Occipital lobe (tissue), 1 donor: ENCODE measurements at regions not wholly inside any gene's neighbourhood (a gene's known extent, or its start where the extent isn't known, plus 50 kb on each side); places are given as distances from the start of the nearest gene placed in this dataset.

Source experiments
- DNase-seq: peaks from one replicate; lab custom pipeline; 2025; lab: John Stamatoyannopoulos, UW

DNA sequence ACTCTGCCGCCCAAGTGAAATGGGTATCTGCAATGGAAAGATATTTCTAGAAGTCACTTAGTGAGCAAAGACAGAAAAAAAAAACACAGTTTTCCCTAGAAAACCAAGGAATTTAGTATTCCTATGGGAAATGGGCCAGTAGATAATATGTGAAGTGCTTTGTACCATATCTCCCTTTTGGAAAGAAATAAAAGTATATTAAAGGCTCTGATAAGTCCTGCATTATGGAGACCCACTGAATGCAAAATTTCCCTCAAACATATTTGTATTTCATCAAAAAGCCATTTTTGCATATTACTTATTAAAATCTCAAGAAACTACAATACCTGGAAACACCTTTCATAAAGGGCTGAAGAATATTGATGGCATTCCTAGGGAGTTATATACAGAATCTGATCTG lies 51.6 kb upstream of the DYNLRB2 start:
- DNase-seq: no peak

DNA sequence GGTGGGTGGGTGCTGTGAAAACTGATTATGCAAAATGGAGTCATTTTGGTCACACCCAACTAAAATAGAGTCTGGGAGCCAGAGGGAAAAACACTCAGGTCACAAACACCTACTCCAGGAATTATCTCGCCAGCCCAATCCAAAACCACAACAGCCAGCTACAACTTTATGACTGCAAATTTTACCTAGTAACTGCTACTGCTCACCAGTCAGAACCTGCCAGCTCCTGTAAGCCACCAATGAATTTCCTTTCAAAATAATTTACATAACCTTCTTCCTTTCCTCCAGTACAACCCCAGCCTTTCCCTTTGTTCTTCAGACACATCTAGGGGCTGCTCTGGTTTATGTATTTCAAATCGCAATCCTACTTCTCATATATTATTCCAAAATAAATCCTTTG lies 52.6 kb upstream of the DYNLRB2 start:
- no peak for DNase-seq

DNA sequence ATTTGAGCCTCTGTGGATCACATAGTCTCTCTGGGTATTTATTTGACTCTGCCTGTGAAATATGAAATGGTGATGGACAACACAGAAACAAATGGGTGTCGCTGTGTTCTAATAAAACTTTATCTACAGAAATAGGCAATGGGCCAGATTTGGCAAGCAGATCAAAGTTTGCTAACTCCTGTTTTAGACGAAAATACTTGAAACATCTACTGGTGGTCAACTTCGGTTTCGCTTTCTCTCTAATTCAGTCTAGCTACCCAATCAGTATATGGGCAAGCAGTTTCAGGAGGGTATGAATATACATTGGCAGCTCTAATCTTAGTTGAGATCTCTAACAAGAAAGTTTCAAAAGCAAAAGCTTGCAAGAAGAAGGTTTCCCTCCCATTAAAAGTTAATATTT lies 60.1 kb upstream of the DYNLRB2 start:
- DNase-seq: no peak

DNA sequence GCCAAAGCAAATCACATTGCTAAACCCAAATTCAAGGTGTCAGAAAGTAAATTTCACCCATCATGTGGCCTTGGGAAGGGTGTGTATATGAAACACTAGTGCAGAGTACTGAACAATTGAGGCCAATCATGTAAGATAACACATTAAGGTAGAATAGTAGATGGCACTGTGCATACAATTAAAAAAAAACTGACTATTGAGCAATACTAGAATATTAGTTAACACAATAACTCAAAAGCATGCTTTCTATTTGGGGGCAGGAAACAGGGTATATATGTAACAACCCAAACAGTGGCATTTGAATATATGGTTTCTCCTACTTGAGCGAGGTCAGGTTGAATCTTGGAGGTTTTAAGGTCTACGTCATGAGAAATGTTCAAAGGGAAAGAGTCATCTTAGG lies 63.0 kb upstream of the DYNLRB2 start:
- DNase-seq: no peak

DNA sequence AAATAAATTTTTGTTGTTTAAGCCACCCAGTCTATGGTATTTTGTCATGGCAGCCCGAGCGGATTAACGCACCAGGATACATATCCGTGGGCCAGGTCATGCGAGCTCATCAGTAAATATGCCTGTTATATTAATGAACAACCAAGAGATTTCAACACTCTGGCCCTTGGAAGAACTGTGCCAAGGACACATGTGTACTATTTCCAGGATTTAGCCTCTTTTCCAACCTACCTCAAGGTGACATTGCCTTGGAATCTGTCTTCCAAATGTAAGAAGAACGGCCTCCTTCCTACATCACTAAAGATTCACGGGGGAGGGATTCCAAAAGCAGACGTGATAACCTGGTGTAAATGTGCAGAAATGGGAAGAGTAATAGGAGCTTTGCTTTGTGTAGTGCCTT lies 72.8 kb upstream of the DYNLRB2 start:
- DNase-seq: no peak

DNA sequence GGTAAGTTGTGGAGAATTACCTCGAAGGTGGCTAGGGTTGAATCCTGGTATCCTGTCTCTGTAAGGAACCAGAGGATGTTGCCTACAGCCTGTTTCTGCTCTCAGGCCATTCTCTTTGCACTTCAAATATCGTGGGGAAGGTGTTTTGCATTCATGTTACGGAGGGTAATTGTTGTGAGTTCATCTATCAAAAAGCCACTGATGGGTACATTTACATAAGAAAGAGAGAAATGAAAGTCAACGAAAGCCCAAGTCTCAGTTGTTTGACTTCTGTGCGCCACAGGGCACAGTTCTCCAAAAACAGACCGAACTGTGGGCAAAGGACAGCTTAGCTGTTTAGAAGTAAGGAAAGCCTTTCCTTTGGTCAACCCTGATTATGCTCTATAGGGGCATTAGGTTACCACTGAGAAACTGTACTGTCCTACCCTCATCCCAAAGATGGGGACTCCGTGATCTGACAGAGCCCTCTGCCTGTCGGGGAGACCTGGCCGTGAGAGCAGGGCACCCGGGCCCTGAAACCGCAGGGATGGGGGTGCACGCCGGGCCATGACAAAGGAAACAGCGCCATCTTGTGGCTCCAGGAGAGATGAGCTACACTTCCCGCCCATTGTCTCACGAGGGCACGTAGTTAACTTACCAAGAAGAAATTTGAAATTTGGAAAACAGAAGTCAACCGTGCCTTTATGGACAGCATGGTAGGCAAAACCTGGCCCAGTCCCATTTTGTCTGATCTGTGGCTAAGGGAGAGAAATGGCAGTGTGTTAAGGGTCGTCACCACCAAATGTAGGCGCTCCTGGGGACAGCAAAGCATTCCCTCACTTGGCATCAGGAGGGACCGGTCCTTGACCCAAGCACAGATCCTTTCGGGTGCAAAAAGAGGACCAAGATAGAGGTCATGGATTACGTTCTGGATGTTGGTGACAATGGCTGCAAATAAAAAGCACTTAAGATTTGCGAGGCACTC lies 74.5 kb upstream of the DYNLRB2 start:
- DNase-seq: peak; percentile 24

DNA sequence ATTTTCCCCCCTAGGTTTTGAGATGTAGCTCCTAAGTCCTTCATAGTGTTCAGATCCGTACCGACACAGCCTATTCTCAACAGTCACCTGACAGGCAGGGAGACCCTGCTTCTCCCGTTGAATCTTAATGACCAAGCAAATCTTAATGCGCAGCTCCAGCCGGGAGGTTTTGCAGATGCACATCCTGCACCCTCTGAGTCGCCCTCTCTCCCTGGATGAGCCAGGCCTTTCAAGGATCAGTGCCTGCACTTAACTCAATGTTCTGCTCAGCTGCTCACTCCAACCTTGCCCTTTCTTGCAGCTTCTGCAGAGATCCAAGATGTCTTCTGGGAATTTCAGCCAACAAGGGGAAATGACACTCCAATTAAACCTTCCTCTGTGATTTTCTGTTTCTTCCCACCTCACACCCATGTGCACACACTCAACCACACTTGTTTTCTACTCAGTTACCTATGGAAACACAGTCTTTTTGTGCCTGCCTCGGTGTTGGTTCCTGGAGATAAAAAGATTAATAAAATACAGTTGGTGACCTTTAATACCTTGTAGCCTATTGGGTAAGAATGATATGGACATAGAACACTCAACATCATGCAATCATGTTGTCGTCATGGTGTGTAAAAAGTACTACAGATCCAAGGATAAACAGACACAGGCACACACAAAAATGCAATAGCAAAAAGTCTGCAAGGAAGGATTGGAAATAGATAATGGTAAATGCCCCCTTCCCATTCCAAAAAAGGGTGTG lies 76.9 kb upstream of the DYNLRB2 start:
- no peak for DNase-seq

DNA sequence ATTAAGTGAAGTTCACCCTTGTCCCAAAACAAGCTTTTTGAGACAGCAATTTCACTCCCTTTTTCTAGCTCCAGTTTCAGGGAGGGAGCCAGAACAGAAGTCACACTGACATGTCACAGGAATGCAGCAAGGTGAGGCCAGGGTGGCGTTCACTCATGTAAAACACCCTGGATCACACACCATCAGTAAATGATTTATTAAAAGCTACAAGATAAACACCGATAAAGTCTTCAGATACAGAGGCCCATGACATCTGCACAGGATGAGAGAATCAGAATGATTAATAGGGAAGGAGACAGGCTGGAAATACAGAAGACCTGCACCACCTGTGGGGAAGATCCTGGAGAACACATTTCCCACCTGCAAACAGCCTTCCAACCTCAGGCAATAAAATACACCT lies 77.5 kb upstream of the DYNLRB2 start:
- DNase-seq: no peak

DNA sequence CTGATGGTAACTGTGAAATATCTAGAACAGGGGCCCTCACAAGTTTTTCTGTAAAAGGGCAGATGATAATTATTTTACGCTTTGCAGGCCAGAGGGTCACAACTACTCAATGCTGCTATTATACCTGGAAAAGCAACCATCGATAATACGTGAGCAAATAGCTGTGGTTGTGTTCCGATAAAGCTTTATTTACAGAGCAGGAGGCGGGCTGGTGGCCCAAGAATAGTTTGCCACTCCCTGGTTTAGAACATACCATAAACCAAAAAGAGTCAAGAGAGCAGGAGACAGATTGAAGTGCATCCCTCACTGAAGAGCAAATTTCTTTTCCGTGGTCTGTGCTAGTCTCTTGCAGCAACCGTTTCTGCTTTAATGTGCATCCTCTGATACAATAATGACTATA lies 77.9 kb upstream of the DYNLRB2 start:
- DNase-seq: no peak

DNA sequence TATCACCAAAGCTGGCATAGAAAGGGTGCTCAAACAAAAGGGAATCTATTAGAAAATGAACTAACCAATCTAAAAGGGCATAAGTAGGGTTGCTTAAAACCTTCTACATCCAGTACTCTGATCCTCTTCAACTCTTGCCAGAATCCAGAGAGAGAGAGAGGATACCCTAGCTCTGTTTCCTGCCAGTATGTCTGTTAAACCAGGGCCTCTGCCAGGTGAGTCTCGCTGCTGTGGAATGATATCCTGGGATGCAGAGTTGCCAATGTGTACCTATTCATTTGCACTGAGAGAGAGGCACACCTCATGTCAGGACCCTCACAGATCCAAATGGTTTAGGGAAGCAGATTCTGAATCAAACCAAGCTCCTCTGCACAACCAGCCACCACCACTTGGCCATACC lies 79.8 kb upstream of the DYNLRB2 start:
- DNase-seq: no peak

DNA sequence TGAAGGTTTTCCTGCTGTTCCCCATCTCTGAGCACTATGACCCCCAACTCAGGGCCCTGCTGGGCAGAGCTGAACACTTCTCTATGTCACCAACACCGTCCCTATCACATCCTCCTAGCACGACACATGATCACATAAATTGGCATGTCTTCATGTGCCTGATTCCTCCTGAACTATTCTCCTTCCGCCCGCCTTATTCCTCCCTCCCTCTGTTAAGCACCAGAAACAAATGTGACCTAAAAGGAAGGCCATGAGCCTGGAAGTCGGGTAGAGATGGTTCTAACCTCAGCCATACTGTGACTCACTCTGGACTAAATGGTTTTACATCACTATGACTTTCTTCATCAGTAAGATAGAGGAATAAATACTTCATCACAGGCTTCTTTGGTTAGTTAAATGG lies 80.8 kb upstream of the DYNLRB2 start:
- DNase-seq: no peak

DNA sequence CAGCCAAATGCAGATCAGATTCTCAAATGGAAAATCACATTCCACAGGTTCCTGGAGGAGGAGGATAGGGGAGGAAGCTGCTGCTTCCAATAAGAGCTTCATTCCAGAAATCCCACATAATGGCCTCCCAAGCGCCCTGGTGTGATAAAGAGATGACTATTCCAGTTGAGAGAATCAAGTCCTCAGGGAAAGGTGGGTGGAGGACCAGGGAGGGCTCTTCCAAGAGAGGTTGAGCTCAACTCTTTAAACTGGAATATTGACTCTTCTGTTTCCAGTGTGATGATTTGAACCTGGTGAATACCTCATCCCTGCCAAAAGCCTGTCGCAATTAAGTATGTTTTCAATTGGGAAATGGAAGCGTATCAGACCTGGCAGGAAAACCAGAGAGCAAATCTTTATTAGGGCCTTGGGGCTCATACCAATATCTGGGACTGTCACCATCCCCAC lies 81.4 kb upstream of the DYNLRB2 start:
- no peak for DNase-seq

DNA sequence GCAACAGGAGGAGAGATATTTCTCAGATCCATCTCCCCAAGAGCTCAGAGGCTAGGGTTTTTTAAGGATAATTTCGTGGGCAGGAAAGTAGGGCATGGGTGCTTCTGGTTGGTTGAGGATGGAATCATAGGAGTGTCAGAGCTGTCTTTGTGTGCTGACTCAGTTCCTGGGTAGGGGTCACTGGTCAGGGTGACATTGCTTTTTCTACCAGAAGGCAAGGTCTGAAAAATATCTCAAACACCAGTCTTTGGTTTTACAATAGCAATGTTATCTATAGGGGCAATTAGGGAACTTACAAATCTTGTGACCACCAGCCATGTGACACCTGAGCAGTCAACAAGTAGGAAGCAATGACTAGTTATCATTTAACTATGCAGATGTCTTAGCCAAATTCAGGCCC lies 82.9 kb upstream of the DYNLRB2 start:
- no peak for DNase-seq

DNA sequence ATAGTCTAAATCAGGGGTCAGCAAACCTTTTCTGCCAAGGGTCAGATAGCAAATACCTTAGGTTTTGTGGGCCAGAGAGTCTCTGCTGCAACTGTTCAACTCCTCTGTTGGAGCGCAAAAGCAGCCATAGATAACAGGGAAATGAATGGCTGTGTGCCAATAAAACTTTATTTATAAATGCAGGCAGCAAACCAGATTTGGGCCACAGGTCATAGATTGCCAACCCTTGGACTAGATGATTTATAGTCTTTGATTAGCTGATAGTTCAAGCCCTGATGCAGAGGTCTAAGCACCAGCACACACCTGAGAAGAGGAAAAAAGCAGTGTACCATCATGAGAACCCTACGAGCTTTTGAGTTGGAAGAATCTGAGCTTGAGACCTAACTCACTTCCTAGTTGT lies 86.0 kb upstream of the DYNLRB2 start:
- DNase-seq: no peak

DNA sequence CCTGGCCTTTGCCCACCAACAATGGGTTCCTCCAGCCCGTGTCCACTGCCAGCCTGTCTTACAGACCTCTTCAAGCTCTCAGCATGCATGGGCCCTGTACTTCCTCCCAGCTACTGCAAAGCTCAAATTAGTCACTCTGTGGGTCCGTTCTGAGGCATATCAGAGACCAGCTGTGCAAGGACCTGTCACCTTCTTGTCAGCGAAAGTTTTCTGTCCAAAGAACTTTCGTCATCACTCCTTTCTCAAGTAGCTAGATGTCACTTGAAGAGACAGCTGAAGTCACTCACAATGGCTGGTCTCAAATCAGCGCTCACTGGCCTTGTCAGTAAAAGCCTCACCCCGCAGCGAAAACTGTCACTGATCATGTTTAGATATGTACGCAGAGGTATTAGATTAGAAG lies 91.4 kb upstream of the DYNLRB2 start:
- DNase-seq: no peak

DNA sequence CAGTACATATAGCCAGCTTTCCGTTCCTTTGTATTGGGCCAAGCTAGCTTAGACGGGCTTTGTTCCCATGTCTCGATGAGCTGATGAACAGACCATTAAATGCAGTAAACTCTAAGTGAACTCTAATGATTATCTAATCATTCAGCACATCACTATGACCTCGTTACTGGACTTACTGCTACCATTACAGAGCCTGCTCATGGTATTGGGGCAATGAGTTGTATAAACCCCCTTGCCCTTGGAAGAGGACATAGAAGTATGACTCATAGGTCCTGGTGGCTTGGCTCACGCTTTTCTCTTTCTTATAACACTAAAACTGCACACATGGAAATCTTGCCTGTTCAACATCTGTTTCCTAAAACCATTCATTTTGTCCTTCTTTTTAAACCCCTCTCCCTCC lies 93.6 kb upstream of the DYNLRB2 start:
- DNase-seq: no peak

DNA sequence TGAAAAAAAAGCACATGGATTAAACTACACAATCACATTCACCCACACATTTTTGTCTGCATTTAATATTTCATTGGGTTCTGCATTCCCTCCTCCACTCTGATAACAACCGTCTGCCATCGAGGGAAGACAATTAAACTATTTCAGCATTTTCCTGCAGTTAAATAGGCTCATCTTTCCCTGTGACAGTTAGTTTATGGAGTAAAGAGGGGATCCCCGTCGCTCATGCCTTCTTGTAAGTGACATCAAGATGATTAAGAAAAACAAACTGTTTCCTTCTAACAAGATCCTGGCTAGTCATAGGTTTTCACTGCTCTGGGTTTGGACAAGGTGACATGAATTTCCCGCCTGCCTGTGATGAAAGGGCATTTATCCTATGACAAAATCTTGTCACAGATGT lies 98.0 kb upstream of the DYNLRB2 start:
- DNase-seq: no peak

DNA sequence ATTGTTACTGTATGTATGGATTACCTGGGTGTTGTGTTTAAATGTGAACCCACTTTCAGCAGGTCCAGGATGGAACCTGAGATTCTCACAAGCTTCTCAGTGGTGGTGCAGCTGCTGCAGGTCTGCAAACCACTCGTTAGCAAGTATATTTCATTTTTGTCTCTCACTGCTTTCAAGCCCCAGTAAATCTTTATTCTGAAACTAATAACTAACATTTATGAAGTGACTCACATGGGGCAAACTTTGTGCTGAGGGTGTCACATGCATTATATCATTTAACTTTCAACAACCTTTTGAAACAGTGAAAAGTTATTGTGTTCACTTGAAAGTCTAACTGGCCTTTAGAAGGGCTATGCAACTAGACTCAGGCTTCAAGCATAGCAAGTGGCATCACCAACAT lies 98.9 kb upstream of the DYNLRB2 start:
- no peak for DNase-seq

DNA sequence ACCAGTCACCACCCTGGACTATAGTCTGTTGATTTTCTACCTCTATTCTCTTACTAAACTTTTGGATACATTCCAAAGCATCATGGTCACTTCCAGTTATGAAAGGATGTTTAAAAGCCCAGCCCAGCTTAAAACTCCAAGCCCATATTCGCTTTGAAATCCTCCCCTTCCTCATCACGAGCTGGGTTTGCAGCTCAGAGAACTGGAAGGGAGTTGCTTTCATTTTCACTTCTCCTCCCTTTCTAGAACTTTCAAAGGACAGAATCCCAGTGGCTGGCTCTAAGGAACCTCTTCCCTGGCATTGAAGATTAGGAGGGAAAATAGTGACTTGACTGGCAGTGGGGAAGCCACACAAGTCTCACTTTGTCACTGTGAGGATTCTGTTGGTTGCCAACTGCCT lies 100.1 kb upstream of the DYNLRB2 start:
- no peak for DNase-seq

DNA sequence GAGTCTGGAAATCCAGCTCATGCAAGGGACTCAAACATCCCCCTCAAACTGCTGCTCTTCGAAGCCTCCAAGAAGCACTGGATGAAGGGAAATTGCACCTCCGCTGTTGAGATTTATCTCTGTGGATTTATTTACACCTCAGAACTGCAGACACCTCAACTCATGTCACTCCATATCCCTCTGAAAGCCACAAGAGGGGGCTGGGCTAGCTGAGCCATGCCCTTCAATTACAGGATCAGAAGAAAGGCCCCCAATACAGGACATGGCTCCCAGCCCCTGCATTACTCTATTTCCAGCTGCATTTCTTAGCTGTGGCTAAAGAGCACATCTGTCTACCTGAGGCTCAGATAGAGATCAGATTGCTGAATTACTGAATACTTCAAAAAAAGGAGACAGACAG lies 103.1 kb upstream of the DYNLRB2 start:
- no peak for DNase-seq

DNA sequence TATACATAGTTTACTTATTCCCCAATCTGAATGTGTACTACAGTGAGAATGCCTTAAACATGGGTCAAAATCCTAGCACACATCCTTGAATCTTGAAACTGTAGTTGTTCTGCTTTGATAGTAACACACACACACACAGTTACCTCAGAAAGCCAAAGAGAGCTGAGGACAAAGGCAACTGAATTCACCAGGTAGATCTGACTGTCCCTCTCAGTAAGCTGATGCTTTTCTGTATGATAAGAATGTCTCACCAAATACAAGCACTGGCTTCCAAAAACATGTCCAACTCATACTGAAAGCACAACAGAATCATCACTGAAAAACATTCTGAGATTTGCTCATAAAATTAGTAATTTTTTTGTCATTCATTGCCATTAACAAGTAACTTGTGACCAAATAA lies 104.3 kb upstream of the DYNLRB2 start:
- DNase-seq: no peak

DNA sequence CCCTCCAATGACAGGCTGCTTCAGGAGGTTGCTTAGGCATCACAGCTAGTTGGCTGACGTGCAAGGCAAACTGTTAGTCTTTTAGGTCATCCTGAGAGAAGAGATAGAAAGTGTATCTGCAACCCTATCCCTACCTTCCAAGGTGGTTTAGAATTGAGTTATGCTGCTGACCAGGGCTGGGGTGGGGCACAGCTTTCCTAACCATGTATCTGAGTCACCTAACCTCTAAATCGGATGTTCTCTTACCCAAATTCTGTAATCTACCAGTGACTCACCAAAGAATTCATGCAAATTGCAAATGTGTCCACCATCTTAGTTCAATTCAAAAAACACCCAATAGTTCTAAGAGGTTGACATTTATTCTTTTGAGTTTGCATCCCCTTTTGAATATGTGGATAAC lies 107.2 kb upstream of the DYNLRB2 start:
- no peak for DNase-seq

DNA sequence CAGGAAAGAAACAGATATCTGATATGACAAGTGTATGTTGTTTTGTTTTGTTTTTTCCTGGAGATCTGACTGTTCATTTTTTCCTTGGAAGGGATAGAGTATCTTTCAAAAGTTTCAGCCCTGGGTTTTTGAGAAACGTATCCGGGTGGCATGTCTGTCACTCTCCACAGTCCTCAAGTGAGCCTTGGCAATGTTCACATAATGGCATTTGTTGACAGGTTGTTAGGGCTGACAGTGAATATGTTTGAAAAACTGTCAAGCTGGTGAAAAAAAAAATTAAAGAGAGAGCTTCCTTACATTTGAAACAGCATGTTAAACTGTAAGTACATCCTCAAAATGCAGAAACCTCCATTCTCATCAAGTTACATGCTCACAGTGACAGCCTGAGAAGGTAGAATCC lies 113.0 kb upstream of the DYNLRB2 start:
- no peak for DNase-seq
